Endothelial cell (in vitro differentiated cells): ENCODE measurements at regions not wholly inside any gene's neighbourhood (a gene's known extent, or its start where the extent isn't known, plus 50 kb on each side); places are given as distances from the start of the nearest gene placed in this dataset.

Source experiments
- DNase-seq: peaks from one replicate; pipeline ENCODE4 v3.0.0; 2021; ENCODE audit warnings: low spot score
- H3K27ac Mint-ChIP-seq: one replicate; pipeline ENCODE4 v1.8.0; 2021; ENCODE audit warnings: mixed read lengths, inconsistent platforms; ENCODE audit not compliant: unreplicated experiment
- H3K27me3 Mint-ChIP-seq: one replicate; pipeline ENCODE4 v1.8.0; 2021; ENCODE audit warnings: mild to moderate bottlenecking, moderate library complexity, mixed read lengths, inconsistent platforms; ENCODE audit not compliant: unreplicated experiment
- H3K36me3 Mint-ChIP-seq: one replicate; pipeline ENCODE4 v1.8.0; 2021; ENCODE audit warnings: mild to moderate bottlenecking, low read depth, mixed read lengths, inconsistent platforms; ENCODE audit not compliant: unreplicated experiment
- H3K4me1 Mint-ChIP-seq: one replicate; pipeline ENCODE4 v1.8.0; 2021; ENCODE audit warnings: mild to moderate bottlenecking, mixed read lengths, inconsistent platforms; ENCODE audit not compliant: unreplicated experiment
- H3K4me3 Mint-ChIP-seq: one replicate; pipeline ENCODE4 v1.8.0; 2021; ENCODE audit warnings: mild to moderate bottlenecking, mixed read lengths, inconsistent platforms; ENCODE audit not compliant: unreplicated experiment
- H3K9me3 Mint-ChIP-seq: one replicate; pipeline ENCODE4 v1.8.0; 2021; ENCODE audit warnings: mixed read lengths, inconsistent platforms; ENCODE audit not compliant: unreplicated experiment
- TF ChIP-seq, protein P1 (sequence below): fragments of 200-600 bp; sonication (generic); IDR thresholded peaks from one replicate; pipeline ENCODE4 v1.5.0; 2021; ENCODE audit warnings: antibody characterized with exemption; ENCODE audit not compliant: unreplicated experiment

DNA sequence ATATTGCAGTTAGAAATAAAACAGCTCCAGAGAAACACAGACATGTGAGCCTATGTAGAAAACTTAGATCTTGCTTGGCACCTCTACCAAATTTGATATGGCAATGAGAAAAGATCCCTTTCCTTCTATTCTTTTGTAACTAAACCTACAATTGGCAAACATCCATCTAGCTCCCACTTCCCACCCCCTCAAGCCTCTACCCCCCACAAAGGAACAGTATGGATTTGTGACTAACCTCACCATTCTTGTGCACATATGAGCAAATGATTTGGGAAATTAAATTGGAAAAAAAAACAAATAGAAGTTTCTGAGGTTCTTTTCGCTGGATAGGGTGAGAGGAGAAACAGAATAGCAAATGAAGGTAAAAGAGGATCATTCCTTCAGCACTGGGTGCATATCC lies 85.8 kb upstream of the TIAM2 start:
- Mint-ChIP-seq H3K27ac (no peak overlapping the region), H3K4me3 (no peak overlapping the region), H3K27me3 (peaks cover under 1% of the 10 kb centered on the region), H3K36me3 (no peaks in the 10 kb centered on the region), H3K4me1 (peaks cover 3% of the 10 kb centered on the region), H3K9me3 (no peaks in the 10 kb centered on the region)
- TF ChIP-seq, protein P1, sequence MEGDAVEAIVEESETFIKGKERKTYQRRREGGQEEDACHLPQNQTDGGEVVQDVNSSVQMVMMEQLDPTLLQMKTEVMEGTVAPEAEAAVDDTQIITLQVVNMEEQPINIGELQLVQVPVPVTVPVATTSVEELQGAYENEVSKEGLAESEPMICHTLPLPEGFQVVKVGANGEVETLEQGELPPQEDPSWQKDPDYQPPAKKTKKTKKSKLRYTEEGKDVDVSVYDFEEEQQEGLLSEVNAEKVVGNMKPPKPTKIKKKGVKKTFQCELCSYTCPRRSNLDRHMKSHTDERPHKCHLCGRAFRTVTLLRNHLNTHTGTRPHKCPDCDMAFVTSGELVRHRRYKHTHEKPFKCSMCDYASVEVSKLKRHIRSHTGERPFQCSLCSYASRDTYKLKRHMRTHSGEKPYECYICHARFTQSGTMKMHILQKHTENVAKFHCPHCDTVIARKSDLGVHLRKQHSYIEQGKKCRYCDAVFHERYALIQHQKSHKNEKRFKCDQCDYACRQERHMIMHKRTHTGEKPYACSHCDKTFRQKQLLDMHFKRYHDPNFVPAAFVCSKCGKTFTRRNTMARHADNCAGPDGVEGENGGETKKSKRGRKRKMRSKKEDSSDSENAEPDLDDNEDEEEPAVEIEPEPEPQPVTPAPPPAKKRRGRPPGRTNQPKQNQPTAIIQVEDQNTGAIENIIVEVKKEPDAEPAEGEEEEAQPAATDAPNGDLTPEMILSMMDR = no peak
- DNase-seq = no peak

- TF ChIP-seq, protein P1 = no peak
- no peak overlapping the region for H3K4me3 Mint-ChIP-seq
- no peak for DNase-seq
- no peaks in the 10 kb centered on the region for H3K36me3 Mint-ChIP-seq
- H3K27ac Mint-ChIP-seq = no peak overlapping the region
- H3K27me3 Mint-ChIP-seq = peaks cover 3% of the 10 kb centered on the region
- H3K9me3 Mint-ChIP-seq = no peaks in the 10 kb centered on the region
- peaks cover 6% of the 10 kb centered on the region for H3K4me1 Mint-ChIP-seq
Measured at GRCh38 chr6:154909821-154910220, 85.3 kb upstream of the TIAM2 start.

GRCh38 chr6:154914288-154914687 lies 80.8 kb upstream of the TIAM2 start:
- H3K4me3 Mint-ChIP-seq = no peak overlapping the region
- peaks cover 7% of the 10 kb centered on the region for H3K27me3 Mint-ChIP-seq
- H3K27ac Mint-ChIP-seq = peak overlapping the region; percentile 59
- TF ChIP-seq, protein P1 = no peak
- no peak for DNase-seq
- no peaks in the 10 kb centered on the region for H3K9me3 Mint-ChIP-seq
- peaks cover 6% of the 10 kb centered on the region for H3K4me1 Mint-ChIP-seq
- H3K36me3 Mint-ChIP-seq = no peaks in the 10 kb centered on the region

DNA sequence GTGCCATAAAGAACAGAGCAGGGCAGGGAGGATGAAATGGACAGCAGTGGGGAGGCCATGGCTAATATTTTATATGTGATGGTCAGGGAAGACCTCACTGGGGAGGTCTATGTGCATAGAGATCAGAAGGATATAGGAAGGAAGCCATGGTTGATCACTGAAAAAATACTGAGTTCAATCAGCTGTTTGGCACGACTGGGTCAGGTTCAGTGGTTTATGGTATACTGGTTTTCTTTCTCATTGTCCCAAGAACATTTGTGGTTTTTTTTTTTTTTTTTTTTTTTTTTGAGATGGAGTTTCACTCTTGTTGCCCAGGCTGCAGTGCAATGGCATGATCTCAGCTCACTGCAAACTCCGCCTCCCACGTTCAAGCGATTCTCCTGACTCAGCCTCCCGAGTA lies 78.3 kb upstream of the TIAM2 start:
- H3K36me3 Mint-ChIP-seq = no peaks in the 10 kb centered on the region
- TF ChIP-seq, protein P1 = no peak
- H3K27ac Mint-ChIP-seq = no peak overlapping the region
- H3K27me3 Mint-ChIP-seq = peaks cover 7% of the 10 kb centered on the region
- no peak overlapping the region for H3K4me3 Mint-ChIP-seq
- H3K9me3 Mint-ChIP-seq = no peaks in the 10 kb centered on the region
- DNase-seq = no peak
- peaks cover 16% of the 10 kb centered on the region for H3K4me1 Mint-ChIP-seq

DNA sequence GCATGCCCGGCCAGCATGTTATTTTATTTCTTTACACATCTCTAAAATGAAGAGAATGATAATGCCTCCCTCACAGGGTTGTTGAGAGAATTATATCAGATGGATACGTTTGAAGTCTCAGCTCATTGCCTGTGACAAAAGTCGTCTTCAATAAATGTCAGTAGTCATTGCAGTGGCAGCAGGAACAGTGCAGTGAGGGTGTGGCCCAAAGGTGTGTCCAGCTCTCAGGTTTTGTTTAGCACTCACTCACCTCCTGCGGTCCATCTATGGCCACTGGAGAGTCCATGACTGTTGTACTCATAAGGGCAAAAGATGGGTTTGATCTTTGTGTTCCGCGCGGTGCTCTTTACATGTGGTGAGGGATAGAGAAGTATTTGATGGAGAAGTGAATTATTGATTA lies 77.2 kb upstream of the TIAM2 start:
- Mint-ChIP-seq H3K9me3 (no peaks in the 10 kb centered on the region), H3K27ac (no peak overlapping the region), H3K4me3 (no peak overlapping the region), H3K27me3 (peaks cover 7% of the 10 kb centered on the region), H3K36me3 (no peaks in the 10 kb centered on the region), H3K4me1 (peaks cover 18% of the 10 kb centered on the region)
- TF ChIP-seq, protein P1 = no peak
- no peak for DNase-seq
